22Rv1 (cell line): ENCODE measurements at regions not wholly inside any gene's neighbourhood (a gene's known extent, or its start where the extent isn't known, plus 50 kb on each side); places are given as distances from the start of the nearest gene placed in this dataset.
"Not testable (repeated sequence)": the region's sequence is repeated elsewhere in the genome, so short reads cannot be mapped to it uniquely, and the experiment has no call there.

Source experiments
- H3K27ac ChIP-seq: fragments of 450-650 bp; 2 replicates; pipeline ENCODE4 v1.5.1; 2017
- ZFX ChIP-seq: fragments of 450-650 bp; IDR thresholded peaks from 2 replicates; pipeline ENCODE4 v1.6.1; 2017; ENCODE audit warnings: antibody characterized with exemption, borderline replicate concordance
- TF ChIP-seq, protein P1 (sequence below): fragments of 450-650 bp; IDR thresholded peaks from 2 replicates; pipeline ENCODE4 v1.5.1; 2017; ENCODE audit warnings: mild to moderate bottlenecking

DNA sequence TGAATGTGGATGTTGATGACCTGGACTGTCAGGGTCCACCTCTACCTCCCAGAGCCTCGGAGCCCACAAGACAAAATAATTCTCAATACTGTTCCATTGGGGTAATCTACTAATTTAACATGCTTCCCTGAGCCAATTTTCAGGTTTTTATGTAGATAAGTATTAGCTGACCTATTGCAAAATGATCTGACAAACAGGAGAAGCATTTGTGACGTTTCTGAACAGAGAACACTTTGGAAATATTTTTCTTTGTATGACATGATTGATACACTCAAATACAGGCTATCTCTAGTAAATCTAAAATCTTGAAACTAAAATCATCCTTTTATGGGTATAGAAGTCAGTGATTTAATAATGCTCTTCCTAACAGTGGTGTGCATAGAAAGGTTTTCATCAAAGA, 716.6 kb downstream of the KLHL13 start:
- no peak for TF ChIP-seq ZFX
- TF ChIP-seq, protein P1, sequence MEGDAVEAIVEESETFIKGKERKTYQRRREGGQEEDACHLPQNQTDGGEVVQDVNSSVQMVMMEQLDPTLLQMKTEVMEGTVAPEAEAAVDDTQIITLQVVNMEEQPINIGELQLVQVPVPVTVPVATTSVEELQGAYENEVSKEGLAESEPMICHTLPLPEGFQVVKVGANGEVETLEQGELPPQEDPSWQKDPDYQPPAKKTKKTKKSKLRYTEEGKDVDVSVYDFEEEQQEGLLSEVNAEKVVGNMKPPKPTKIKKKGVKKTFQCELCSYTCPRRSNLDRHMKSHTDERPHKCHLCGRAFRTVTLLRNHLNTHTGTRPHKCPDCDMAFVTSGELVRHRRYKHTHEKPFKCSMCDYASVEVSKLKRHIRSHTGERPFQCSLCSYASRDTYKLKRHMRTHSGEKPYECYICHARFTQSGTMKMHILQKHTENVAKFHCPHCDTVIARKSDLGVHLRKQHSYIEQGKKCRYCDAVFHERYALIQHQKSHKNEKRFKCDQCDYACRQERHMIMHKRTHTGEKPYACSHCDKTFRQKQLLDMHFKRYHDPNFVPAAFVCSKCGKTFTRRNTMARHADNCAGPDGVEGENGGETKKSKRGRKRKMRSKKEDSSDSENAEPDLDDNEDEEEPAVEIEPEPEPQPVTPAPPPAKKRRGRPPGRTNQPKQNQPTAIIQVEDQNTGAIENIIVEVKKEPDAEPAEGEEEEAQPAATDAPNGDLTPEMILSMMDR: no peak

DNA sequence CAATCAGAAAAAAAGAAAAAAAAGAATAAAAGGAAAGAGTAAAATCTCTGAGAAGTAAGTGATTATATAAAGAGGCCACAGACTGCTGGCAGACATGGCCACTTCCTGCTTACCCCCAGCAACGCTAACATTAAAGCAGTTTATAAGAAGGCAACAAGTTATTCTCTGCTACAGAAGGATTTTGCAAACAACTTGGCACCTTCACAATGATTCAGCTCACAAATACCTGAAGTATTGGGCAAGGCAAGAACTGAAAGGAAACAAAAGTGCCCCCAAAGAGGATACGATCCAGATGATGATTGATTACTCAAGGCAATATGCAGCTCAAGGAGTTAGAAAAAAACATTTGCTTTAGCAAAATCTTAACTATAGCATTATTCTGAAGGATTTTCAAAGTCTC, 718.8 kb downstream of the KLHL13 start:
- TF ChIP-seq, protein P1: no peak
- TF ChIP-seq ZFX: no peak
- H3K27ac ChIP-seq: no peak overlapping the region

More for the DNA sequence above, 716.6 kb downstream of the KLHL13 start:
- H3K27ac ChIP-seq: no peak overlapping the region

DNA sequence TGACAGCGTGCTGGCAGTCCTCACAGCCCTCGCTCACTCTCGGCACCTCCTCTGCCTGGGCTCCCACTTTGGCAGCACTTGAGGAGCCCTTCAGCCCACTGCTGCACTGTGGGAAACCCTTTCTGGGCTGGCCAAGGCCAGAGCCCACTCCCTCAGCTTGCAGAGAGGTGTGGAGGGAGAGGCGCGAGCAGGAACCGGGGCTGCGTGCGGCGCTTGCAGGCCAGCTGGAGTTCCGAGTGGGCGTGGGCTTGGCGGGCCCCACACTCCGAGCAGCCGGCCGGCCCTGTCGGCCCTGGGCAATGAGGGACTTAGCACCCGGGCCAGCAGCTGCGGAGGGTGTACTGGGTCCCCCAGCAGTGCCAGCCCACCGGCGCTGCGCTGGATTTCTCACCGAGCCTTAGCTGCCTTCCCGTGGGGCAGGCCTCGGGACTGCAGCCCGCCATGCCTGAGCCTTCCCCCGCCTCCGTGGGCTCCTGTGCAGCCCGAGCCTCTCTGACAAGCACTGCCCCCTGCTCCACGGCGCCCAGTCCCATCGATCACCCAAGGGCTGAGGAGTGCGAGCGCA, 722.0 kb downstream of the KLHL13 start:
- H3K27ac ChIP-seq: not testable (repeated sequence)

DNA sequence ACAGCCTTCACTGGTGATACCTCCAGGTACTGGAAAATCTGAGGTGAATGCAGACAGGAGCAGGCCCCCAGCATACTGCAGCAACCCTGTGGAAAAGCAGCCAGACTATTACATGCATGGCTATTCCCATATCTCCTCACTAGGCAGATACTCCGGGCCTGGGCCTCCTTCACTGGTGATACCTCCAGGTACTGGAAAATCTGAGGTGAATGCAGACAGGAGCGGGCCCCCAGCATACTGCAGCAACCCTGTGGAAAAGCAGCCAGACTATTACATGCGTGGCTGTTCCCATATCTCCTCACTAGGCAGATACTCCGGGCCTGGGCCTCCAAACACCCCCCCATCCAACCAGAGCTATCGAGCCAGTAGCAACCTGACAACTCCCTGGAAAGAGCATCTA, 724.2 kb downstream of the KLHL13 start:
- H3K27ac ChIP-seq: not testable (repeated sequence)

DNA sequence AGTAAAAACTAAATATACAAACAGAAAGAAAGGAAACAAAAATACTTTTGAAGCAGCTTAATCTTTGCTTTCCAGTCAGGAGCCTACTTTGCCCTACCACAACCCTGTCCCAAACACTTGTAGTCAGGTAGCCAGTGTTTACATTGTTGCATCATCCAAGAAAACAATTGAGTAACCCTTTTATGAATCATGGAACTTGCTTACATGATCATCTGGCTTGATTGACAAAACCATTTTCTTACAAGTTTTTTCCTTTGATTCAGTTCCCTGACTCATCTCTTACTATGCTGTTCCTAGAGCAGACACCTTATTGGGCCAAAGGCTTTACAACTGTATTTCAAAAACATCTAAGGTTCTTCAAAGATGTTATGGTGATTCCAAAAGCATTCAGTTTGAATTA, 740.1 kb downstream of the KLHL13 start:
- H3K27ac ChIP-seq: no peak overlapping the region
- TF ChIP-seq, protein P1: no peak
- no peak for TF ChIP-seq ZFX

DNA sequence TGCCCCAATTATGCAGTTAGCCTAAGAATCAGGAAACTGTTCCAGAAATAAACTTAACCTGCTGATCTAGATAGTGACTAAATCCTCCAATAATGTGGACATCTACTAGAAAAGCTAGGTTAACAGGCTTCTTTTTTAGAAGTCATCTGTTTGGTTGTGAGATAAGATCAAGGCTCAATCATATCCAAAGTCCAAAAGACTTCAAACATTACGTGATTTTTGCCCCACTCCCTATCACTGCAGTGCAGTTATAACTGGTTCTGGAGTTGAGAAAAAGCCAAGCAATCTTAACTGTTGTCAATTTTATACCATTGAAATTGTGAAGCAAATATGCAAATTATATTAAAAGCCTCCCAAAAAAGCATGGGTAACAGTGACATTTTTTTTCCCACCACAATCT, 781.4 kb downstream of the KLHL13 start:
- no peak overlapping the region for H3K27ac ChIP-seq
- TF ChIP-seq, protein P1: no peak
- no peak for TF ChIP-seq ZFX

DNA sequence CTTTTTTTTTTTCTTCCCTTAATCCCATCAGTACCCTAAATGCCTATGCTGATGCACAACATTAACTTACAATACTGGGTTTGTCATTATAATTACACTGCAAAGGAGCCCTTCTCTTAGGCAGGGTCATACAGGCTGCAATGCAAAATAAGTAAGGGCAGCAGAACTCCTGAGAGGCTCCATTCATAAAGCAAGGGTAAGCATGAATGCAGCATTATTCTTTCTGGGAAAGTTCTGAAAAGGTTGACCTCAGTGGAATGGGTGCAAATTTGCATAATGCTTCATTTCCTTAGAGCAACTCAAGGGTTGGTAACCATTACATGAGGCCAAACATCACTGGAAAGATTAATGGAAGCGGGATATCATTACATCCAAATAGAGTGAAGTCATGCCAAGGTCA, 789.2 kb downstream of the KLHL13 start:
- H3K27ac ChIP-seq: no peak overlapping the region
- TF ChIP-seq ZFX: no peak
- TF ChIP-seq, protein P1: no peak

DNA sequence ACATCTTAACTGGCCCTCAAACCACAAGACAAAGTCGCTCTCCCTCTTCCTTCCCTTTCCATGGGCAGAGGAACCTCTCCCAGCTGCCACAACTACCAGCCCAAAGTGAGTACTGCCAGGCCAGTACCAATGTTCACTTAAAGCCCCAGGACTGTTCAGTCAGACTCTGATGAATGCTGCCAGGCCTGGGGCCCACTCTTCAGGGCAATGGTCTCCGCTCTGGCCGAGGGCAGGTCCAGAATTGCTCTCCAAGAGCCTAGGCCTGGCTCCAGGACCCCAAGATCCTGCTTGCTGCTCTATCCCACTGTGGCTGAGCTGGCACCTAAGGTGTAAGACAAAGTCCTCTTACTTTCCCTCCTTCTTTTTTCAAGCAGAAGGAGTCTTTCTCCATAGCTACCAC, 790.9 kb downstream of the KLHL13 start:
- H3K27ac ChIP-seq: no peak overlapping the region
- TF ChIP-seq, protein P1: no peak
- no peak for TF ChIP-seq ZFX
